ENCODE measurements at regions not wholly inside any gene's neighbourhood (a gene's known extent, or its start where the extent isn't known, plus 50 kb on each side); places are given as distances from the start of the nearest gene placed in this dataset.
"Not testable (repeated sequence)": the region's sequence is repeated elsewhere in the genome, so short reads cannot be mapped to it uniquely, and the experiment has no call there.

GRCh38 chr7:86391813-86392212 lies 251.9 kb upstream of the GRM3 start:
- no peaks in the 10 kb centered on the region for H3K27me3 ChIP-seq (replicated peaks in 1 of 7)

GRCh38 chr7:86375602-86376001 lies 268.1 kb upstream of the GRM3 start:
- H3K4me1 ChIP-seq; H3K27me3 ChIP-seq (replicated peaks in 1 of 7); H3K36me3 ChIP-seq; intact Hi-C loops (cut with DNase I; ENCODE audit: low total_unique reads); DNase-seq; H3K4me3 ChIP-seq; H3K27ac ChIP-seq: not testable (repeated sequence)
- H3K9me3 ChIP-seq: peaks cover 0 to 43% (median 10%) of the 10 kb centered on the region in 8 donors
- 84 to 88% (median 87%) methylated on average over 10 of the region's 10 CpGs for WGBS, 5 donors

More at GRCh38 chr7:86391813-86392212, 251.9 kb upstream of the GRM3 start:
- H3K9me3 ChIP-seq: peaks cover 0 to 31% (median 16%) of the 10 kb centered on the region in 8 donors
- H3K36me3 ChIP-seq: no peaks in the 10 kb centered on the region
- 55 to 82% (median 67%) methylated on average over 3 to 6 of the region's 6 CpGs for WGBS, 5 donors
- intact Hi-C loops (cut with DNase I; ENCODE audit: low total_unique reads): no loop called here
- no peak overlapping the region for H3K4me3 ChIP-seq
- no peak overlapping the region for H3K27ac ChIP-seq
- H3K4me1 ChIP-seq: no peaks in the 10 kb centered on the region
- no peak for DNase-seq
- no peak for TF ChIP-seq CTCF (IDR thresholded peaks at IDR 0.05 in 8 of 11, conservative IDR thresholded peaks at IDR 0.05 in 3 of 11)
- no peak for TF ChIP-seq POLR2A (IDR thresholded peaks at IDR 0.05)
- no peak for TF ChIP-seq POLR2AphosphoS5 (IDR thresholded peaks at IDR 0.05)

- Histone ChIP-seq H3K27ac (no peak overlapping the region), H3K9me3 (peaks cover 0 to 34% (median 9%) of the 10 kb centered on the region in 8 donors), H3K27me3 (replicated peaks in 1 of 7) (no peaks in the 10 kb centered on the region), H3K36me3 (no peaks in the 10 kb centered on the region), H3K4me3 (no peak overlapping the region), H3K4me1 (no peaks in the 10 kb centered on the region)
- intact Hi-C loops (cut with DNase I; ENCODE audit: low total_unique reads): no loop called here
- DNase-seq: no peak
- no peak for TF ChIP-seq POLR2A (IDR thresholded peaks at IDR 0.05)
- TF ChIP-seq CTCF (IDR thresholded peaks at IDR 0.05 in 8 of 11, conservative IDR thresholded peaks at IDR 0.05 in 3 of 11): no peak
- no peak for TF ChIP-seq POLR2AphosphoS5 (IDR thresholded peaks at IDR 0.05)
- WGBS, 5 donors: 68 to 86% (median 72%) methylated on average over 3 of the region's 3 CpGs
Measured at GRCh38 chr7:86372262-86372661, 271.4 kb upstream of the GRM3 start.

- H3K4me1 ChIP-seq: no peaks in the 10 kb centered on the region
Measured at GRCh38 chr7:86366946-86367345, 276.8 kb upstream of the GRM3 start.

GRCh38 chr7:86340407-86340806 lies 303.3 kb upstream of the GRM3 start:
- H3K4me3 ChIP-seq; H3K4me1 ChIP-seq; intact Hi-C loops (cut with DNase I; ENCODE audit: low total_unique reads); H3K27me3 ChIP-seq (replicated peaks in 1 of 7); H3K36me3 ChIP-seq; H3K27ac ChIP-seq; DNase-seq: not testable (repeated sequence)
- H3K9me3 ChIP-seq: peaks cover 0 to 15% (median 5%) of the 10 kb centered on the region in 8 donors
- 80 to 96% (median 87%) methylated on average over 7 to 14 of the region's 14 CpGs for WGBS, 5 donors

More at GRCh38 chr7:86366946-86367345, 276.8 kb upstream of the GRM3 start:
- H3K9me3 ChIP-seq: peaks cover 0 to 12% (median 0%) of the 10 kb centered on the region in 8 donors
- H3K4me3 ChIP-seq: no peak overlapping the region
- intact Hi-C loops (cut with DNase I; ENCODE audit: low total_unique reads): no loop called here
- H3K36me3 ChIP-seq: no peaks in the 10 kb centered on the region
- no peak for DNase-seq
- TF ChIP-seq POLR2AphosphoS5 (IDR thresholded peaks at IDR 0.05) (no peak), POLR2A (IDR thresholded peaks at IDR 0.05) (no peak), CTCF (IDR thresholded peaks at IDR 0.05 in 8 of 11, conservative IDR thresholded peaks at IDR 0.05 in 3 of 11) (no peak)
- no peaks in the 10 kb centered on the region for H3K27me3 ChIP-seq (replicated peaks in 1 of 7)
- no peak overlapping the region for H3K27ac ChIP-seq

Measured in spleen (tissue), 11 donors.